NB4 (cell line): ENCODE measurements at regions not wholly inside any gene's neighbourhood (a gene's known extent, or its start where the extent isn't known, plus 50 kb on each side); places are given as distances from the start of the nearest gene placed in this dataset.
"Not testable (repeated sequence)": the region's sequence is repeated elsewhere in the genome, so short reads cannot be mapped to it uniquely, and the experiment has no call there.

Source experiments
- CTCF ChIP-seq: IDR thresholded peaks from one replicate; pipeline ENCODE4 v1.5.1; 2012; ENCODE audit warnings: low read depth, low read length
- MAX ChIP-seq: IDR thresholded peaks from 2 replicates; pipeline ENCODE4 v1.6.1; 2011; ENCODE audit warnings: low read depth, low read length

- not testable (repeated sequence) for TF ChIP-seq MAX, CTCF
Measured at GRCh38 chr10:33690536-33690935, 356.1 kb upstream of the NRP1 start.
